GM19023 (cell line): ENCODE measurements at regions not wholly inside any gene's neighbourhood (a gene's known extent, or its start where the extent isn't known, plus 50 kb on each side); places are given as distances from the start of the nearest gene placed in this dataset.

Source experiments
- ATAC-seq: cut with Tn5 transposase; IDR thresholded peaks from one replicate; pipeline ENCODE4 v1.9.1; 2021; ENCODE audit warnings: mild to moderate bottlenecking, moderate library complexity; ENCODE audit not compliant: unreplicated experiment

GRCh38 chr1:234729561-234730474, 119.8 kb upstream of the IRF2BP2 start:
- no peak for ATAC-seq

DNA sequence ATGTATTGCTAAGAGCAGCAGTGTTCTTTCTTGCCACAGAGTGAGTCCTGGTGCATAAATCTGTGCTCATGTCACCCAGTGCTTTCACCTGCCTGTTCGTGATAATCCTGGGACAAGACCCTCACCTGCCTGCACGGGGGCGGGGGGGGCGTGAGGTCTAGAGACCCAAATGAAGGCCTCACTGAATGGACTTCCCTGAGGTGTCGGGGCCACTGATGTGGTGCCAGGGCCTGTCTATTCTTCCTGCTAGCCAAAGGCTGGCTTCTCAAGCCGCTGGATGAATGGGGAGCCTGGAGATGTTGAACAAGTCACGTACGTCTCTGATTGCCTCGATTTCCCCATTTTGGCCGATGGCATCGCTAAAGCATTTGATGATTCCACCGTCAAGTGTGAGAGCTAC, 118.8 kb upstream of the IRF2BP2 start:
- no peak for ATAC-seq

DNA sequence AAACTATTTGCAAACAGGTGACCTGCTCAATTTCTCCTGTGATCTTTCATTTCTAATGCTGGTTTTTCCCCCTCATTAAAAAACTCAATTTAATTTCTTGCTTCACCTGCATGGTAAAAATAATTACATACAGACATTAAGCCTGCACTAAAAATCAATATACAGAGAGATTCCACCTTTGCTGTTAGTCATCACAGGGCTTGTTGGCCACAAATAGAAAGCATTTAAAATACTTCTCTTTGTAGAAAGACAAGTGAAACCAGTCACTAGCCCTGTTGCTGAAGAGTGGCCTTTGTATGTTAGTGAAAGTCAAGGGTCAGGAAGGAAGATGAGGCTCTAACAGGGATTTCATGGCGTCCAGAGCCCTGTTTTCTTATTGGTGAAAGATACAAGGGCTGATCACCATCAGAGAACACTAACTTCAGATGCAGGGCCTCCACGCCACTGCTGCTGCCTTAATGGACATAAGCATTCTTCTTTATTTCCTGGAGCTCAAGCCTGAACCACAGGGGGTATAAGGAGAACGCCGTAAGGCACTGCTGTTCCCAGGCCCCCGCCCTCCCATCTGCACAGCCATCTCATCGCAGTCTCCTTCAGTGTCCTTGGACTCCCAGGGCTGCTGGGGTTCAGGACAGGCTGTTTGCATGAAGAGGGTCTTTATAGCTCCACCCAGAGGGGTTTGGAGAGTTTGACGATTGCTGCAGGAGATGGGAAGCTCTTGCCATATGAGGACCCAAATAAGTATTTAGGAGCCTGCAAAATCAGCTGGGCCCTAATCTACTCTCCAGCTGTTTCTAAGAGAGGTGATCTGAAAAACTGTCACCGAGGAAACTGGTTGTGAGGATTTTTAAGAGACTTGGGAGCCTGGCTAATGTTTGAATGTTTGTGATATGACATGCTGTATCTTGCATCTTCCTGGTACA, 117.3 kb upstream of the IRF2BP2 start:
- ATAC-seq = no peak

DNA sequence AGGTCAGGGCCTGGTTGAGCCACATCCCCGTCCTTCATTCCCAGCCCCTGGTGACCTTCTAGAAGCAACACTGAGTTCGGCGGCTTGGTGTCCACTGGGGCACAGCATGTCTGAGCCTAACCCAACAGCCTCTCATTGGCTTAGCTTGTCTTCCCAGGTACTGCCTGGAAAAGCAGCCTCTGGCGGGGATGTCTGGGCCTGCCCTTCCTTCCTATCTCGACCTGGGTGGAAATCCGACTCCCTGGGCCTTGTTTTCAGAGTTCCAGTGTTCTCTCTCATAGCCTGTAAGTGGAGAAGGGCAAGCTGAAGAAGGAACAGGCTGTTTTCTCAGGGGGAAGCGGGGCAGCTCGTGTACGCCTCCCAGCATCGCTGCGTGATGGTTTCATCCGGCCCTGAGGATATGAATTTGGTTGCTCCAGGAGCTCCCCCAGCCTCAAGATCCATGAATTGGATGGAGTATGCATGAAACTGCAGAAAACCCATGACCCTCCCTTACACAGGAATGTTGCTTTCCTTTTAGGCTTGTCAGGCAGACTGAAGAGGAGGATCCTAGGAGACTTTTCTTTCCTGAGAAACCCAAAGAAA, 116.5 kb upstream of the IRF2BP2 start:
- no peak for ATAC-seq

- ATAC-seq = no peak
These were observed 115.5 kb upstream of the IRF2BP2 start for GRCh38 chr1:234725177-234726132.

DNA sequence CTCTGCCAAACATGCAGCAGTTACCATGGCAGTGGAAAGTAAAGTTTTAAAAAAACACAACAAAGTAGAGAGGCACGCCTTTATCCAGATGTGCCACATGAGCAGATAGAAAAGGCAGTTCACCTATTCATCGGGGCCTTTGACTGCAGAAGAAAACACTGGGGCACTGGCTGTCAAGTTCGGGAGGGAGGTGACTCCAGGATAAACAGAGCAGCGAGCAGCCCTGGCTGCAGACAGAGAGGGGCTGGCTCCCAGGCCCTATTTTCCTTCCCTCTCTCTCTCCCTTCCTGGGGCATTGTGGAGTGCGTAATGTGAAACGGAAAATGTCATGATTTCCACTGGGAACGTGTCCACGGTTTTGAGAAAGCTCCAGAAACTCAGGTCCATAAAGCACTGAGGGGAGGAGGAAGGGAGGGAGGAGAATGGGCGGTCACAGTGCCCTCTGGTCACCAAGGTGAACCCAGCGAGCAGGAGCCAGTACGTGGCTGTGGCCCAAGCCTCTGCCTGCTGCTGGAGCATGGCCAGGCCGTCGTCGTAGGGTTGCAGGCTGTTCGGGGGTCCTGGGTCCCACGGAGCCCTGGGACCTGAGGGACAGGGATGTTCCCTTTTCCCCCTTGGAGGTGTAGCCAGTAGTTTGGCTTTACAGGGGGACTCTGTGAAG, 114.7 kb upstream of the IRF2BP2 start:
- ATAC-seq = no peak

DNA sequence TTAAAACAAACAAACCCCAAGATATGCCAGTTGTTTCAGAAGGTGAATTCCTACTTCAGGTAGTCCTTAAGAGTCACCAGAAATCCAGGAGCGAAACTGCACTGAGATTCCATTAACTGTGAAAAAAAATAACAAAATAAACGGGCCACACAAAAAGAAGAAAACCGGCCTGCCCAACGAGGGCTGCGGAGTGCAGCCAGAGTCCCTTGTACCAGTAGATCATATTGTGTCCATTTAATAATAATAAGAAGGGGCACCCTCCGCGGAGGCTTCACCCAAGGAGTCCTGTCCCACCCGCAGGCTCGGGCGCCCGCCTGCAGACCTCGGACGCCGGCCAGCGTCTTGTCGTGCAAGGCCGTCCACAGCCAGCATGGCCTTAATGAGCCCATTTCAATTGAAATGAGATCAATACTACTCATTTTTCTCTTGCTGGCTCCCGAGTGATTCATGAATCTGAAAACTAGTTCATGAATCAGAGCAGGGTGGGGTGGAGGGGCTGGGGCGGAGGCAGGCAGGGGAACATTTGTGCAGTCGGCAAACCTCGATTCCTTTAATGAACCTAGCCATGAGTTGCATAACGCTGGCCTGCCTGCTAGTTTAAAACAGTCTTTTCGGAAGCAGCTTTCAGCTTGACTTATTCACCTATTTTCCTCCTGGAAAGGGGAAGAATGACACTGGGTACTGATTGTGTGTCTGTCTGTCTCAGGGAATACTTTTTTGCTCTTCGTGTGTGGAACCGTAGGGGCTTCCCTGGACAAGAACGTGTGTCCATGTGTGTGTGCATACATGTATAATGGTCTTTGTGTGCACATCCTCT, 113.1 kb upstream of the IRF2BP2 start:
- ATAC-seq = no peak

DNA sequence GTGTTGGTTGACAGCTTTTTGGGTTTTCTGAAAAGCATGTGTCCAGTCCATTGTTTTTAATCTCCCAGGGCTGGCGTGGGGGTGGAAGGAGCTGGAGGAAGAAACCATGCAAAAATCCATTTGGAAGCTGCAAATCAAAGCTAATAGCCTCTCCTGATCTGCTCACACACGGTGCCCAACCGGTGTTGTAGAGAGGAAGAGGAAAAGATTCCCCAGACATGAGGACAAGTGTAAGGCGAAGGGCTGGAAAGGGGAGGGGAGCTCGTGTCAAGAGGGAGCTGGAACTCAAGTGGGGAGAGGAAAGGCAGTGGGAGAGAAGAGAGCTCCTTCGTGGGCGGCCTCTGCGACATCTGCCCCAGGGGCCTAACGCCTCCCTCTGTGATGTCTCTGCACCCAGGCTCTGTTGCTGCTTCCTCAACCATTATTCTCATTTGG, 112.3 kb upstream of the IRF2BP2 start:
- no peak for ATAC-seq

- no peak for ATAC-seq
These were observed 111.7 kb upstream of the IRF2BP2 start for GRCh38 chr1:234721476-234722269.

- no peak for ATAC-seq
These were observed 110.9 kb upstream of the IRF2BP2 start for GRCh38 chr1:234720709-234721441.

DNA sequence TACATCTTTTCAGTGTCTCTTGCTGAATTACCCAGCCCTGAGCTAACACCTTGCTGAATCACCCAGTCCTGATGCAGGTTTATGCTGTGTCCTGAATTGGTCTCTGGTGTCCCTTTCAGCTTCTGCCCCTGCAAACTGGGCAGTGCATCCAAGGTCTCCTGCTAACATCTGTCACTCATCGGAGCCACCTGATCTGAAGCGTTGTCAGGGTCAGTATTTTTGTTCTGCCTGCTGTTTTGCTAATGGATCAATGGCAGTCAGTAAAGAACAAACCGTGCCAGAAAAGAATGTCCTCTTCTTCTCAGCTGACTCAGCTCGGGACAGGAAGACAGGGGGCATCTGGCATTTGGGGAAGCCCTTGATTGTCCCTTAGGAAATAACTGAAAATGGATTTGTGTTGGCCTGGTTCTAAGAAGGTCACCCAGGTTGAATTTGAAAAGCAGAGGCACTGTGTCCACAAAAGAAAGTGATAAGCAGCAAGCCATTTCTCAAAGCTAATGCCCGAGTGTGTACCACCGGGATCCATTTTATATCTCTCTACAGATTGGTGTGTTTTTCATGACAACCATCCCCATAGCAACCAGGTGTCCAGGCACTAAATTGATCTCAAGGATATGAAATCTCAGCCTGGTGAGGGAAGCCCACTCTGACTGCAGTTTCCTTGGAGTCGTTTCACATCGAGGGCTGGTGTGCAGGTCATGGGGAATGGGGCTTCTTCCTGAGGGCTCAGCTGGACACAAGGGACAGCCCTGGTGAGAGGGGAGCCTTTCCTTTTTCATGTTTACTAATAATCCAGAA, 109.7 kb upstream of the IRF2BP2 start:
- no peak for ATAC-seq

GRCh38 chr1:234718496-234719453, 108.8 kb upstream of the IRF2BP2 start:
- no peak for ATAC-seq

DNA sequence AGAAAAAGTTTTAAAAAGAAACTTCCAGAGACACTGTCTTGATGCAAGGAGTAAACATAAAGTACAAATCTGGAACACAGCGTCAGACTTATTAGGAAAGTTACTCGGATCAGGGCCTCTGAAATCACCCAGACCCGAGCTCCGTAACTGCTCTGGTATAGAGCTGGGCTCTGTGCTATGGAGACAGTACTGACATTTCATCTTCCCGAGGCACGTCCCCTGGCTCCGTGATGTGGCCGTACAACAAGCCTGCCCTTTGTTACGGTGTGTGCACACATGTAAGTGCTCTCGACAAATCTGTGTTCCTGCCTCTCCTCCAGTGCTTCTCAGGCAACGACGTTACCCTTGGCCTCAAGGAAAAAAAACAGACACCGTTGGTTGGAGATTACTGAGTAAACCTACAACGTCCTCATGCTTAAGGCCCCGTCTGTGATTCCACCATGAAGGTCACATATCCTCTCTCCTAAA, 107.0 kb upstream of the IRF2BP2 start:
- ATAC-seq = no peak

- no peak for ATAC-seq
These were observed 105.5 kb upstream of the IRF2BP2 start for GRCh38 chr1:234715252-234716014.

GRCh38 chr1:234713859-234714258, 103.9 kb upstream of the IRF2BP2 start:
- no peak for ATAC-seq
